CD14-positive monocyte (primary cell): ENCODE measurements at regions not wholly inside any gene's neighbourhood (a gene's known extent, or its start where the extent isn't known, plus 50 kb on each side); places are given as distances from the start of the nearest gene placed in this dataset.

Experiments
- DNase-seq, 3 donors: peaks; one replicate each; pipeline ENCODE4 v3.0.0-alpha.2; 2011 to 2022
- H2AFZ ChIP-seq: 2 replicates; pipeline ENCODE4 v1.6.0; 2012; ENCODE audit warnings: mild to moderate bottlenecking, low read depth, low read length, inconsistent platforms; ENCODE audit not compliant: insufficient read depth, poor library complexity, severe bottlenecking
- H3K27ac ChIP-seq, 2 donors: 1 replicate in 1 of 2; 2 replicates in 1 of 2; pipeline ENCODE4 v1.5.1; 2012 to 2013; ENCODE audit warnings: low read length in 2 of 2, control low read depth in 1 of 2, inconsistent platforms in 1 of 2, low read depth in 1 of 2, mild to moderate bottlenecking in 1 of 2
- H3K27me3 ChIP-seq, 2 donors: one replicate each; pipeline versions ENCODE4 v1.6.0 to v1.6.1; 2011 to 2013; ENCODE audit warnings: low read length in 2 of 2; ENCODE audit not compliant: control insufficient read depth in 2 of 2, insufficient read depth in 2 of 2
- H3K36me3 ChIP-seq, 2 donors: replicated peaks in 1 of 2; 1 replicate in 1 of 2; 2 replicates in 1 of 2; pipeline versions ENCODE4 v1.5.1 to v1.6.1; 2012 to 2013; ENCODE audit warnings: low read length in 2 of 2, control low read depth in 1 of 2, inconsistent platforms in 1 of 2, mild to moderate bottlenecking in 1 of 2; ENCODE audit not compliant: insufficient read depth in 2 of 2, control insufficient read depth in 1 of 2
- H3K4me1 ChIP-seq, 2 donors: 1 replicate in 1 of 2; 2 replicates in 1 of 2; pipeline versions ENCODE4 v1.5.1 to v1.6.1; 2012 to 2013; ENCODE audit warnings: low read length in 2 of 2, control low read depth in 1 of 2, inconsistent platforms in 1 of 2, mild to moderate bottlenecking in 1 of 2, moderate library complexity in 1 of 2; ENCODE audit not compliant: insufficient read depth in 2 of 2, control insufficient read depth in 1 of 2
- H3K4me2 ChIP-seq: replicated peaks from 2 replicates; pipeline ENCODE3; 2012; ENCODE audit warnings: low read length, moderate library complexity, mild to moderate bottlenecking; ENCODE audit not compliant: poor library complexity, severe bottlenecking; ENCODE audit errors: extremely low read depth
- H3K4me3 ChIP-seq, 3 experiments: fragments of 200-600 bp in 1 of 3; sonication (generic) in 1 of 3; replicated peaks in 1 of 3; 1 replicate in 2 of 3; 2 replicates in 1 of 3; pipeline ENCODE4 v1.5.1; 2011 to 2013; ENCODE audit warnings: low read length in 3 of 3, mild to moderate bottlenecking in 3 of 3, control low read depth in 2 of 3, low read depth in 2 of 3, inconsistent platforms in 1 of 3, moderate library complexity in 1 of 3
- H3K79me2 ChIP-seq: 2 replicates; pipeline ENCODE4 v1.6.0; 2012; ENCODE audit warnings: mild to moderate bottlenecking, control low read depth, inconsistent platforms, low read length, moderate library complexity; ENCODE audit not compliant: insufficient read depth
- H3K9ac ChIP-seq: 2 replicates; pipeline ENCODE4 v1.6.0; 2017; ENCODE audit warnings: low read length, mild to moderate bottlenecking; ENCODE audit not compliant: insufficient read depth, poor library complexity, severe bottlenecking
- H3K9me3 ChIP-seq, 2 donors: replicated peaks in 1 of 2; 1 replicate in 1 of 2; 2 replicates in 1 of 2; pipeline versions ENCODE4 v1.5.1 to v1.6.1; 2012 to 2013; ENCODE audit warnings: low read length in 2 of 2, control low read depth in 1 of 2; ENCODE audit not compliant: control insufficient read depth in 1 of 2, insufficient read depth in 1 of 2
- H4K20me1 ChIP-seq: 2 replicates; pipeline ENCODE4 v1.6.0; 2012; ENCODE audit warnings: mild to moderate bottlenecking, low read length, control low read depth, moderate library complexity; ENCODE audit not compliant: insufficient read depth
- H3K27ac Mint-ChIP-seq, 7 donors: one replicate each; pipeline ENCODE4 v1.8.0; 2020; ENCODE audit warnings: mild to moderate bottlenecking in 7 of 7, mixed read lengths in 7 of 7, moderate library complexity in 6 of 7, inconsistent platforms in 2 of 7
- H3K27me3 Mint-ChIP-seq, 3 donors: one replicate each; pipeline ENCODE4 v1.8.0; 2021 to 2022; ENCODE audit warnings: low read depth in 3 of 3, mild to moderate bottlenecking in 3 of 3, mixed read lengths in 3 of 3, moderate library complexity in 3 of 3, inconsistent platforms in 1 of 3
- H3K36me3 Mint-ChIP-seq, 2 donors: one replicate each; pipeline ENCODE4 v1.8.0; 2020; ENCODE audit warnings: mixed read lengths in 2 of 2, inconsistent platforms in 1 of 2, mild to moderate bottlenecking in 1 of 2
- H3K4me1 Mint-ChIP-seq: one replicate; pipeline ENCODE4 v1.8.0; 2020; ENCODE audit warnings: mild to moderate bottlenecking, mixed read lengths
- H3K4me3 Mint-ChIP-seq, 2 donors: one replicate each; pipeline ENCODE4 v1.8.0; 2020; ENCODE audit warnings: mild to moderate bottlenecking in 2 of 2, mixed read lengths in 2 of 2, moderate library complexity in 1 of 2
- H3K9me3 Mint-ChIP-seq, 7 donors: one replicate each; pipeline ENCODE4 v1.8.0; 2020 to 2022; ENCODE audit warnings: mixed read lengths in 7 of 7, mild to moderate bottlenecking in 6 of 7, moderate library complexity in 6 of 7, inconsistent platforms in 2 of 7
- WGBS: methylation state at CpG from one replicate; pipeline ENCODE4 v1.1.5; 2013; ENCODE audit warnings: missing lambda C conversion rate; ENCODE audit not compliant: insufficient coverage; 5-methylcytosine and 5-hydroxymethylcytosine counted together
- intact Hi-C, 2 donors: fragments of 100-400 bp; cut with micrococcal nuclease; formaldehyde crosslinking; loops; one replicate each; pipeline versions ENCODE4 v1.15.0 to v1.15.1; 2023
- TF ChIP-seq, protein P1 (sequence below): fragments of 200-600 bp; IDR thresholded peaks from one replicate; pipeline ENCODE4 v1.8.0; 2022; ENCODE audit warnings: antibody characterized with exemption, mild to moderate bottlenecking

DNA sequence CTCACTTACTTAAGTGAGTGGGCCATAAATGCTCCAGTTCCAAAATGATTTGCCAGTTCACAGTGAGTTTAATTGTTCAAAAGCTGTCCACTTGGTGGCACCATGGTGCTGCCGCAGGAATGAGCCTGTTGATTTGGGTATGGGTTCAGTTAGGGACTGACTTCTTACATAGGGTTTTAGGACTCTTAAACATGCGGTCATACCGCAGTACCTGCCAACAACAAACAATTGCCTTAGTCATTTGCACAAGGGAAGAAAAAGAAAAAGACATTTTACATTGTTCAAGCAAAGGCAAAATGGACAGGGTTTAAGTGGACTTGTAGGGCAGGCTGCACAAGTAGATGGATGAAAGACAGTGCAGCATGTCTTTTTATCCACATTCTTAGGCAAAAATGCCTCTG, 80.0 kb upstream of the DBX2 start:
- peaks cover 0 to 3% (median 0%) of the 10 kb centered on the region in 7 donors for H3K9me3 Mint-ChIP-seq
- no peaks in the 10 kb centered on the region for H3K27me3 ChIP-seq
- no peaks in the 10 kb centered on the region for H3K36me3 Mint-ChIP-seq
- H3K4me1 ChIP-seq, result no peaks in the 10 kb centered on the region
- no peak overlapping the region for H3K9ac ChIP-seq
- H3K4me1 Mint-ChIP-seq, result no peaks in the 10 kb centered on the region
- peak; percentile 20 to 23 (median 21) for DNase-seq
- TF ChIP-seq, protein P1, sequence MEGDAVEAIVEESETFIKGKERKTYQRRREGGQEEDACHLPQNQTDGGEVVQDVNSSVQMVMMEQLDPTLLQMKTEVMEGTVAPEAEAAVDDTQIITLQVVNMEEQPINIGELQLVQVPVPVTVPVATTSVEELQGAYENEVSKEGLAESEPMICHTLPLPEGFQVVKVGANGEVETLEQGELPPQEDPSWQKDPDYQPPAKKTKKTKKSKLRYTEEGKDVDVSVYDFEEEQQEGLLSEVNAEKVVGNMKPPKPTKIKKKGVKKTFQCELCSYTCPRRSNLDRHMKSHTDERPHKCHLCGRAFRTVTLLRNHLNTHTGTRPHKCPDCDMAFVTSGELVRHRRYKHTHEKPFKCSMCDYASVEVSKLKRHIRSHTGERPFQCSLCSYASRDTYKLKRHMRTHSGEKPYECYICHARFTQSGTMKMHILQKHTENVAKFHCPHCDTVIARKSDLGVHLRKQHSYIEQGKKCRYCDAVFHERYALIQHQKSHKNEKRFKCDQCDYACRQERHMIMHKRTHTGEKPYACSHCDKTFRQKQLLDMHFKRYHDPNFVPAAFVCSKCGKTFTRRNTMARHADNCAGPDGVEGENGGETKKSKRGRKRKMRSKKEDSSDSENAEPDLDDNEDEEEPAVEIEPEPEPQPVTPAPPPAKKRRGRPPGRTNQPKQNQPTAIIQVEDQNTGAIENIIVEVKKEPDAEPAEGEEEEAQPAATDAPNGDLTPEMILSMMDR, result peak; percentile 71
- no peaks in the 10 kb centered on the region for H3K9me3 ChIP-seq
- no peak overlapping the region for H2AFZ ChIP-seq
- intact Hi-C loops, result no loop called here
- no peak overlapping the region for H3K4me3 Mint-ChIP-seq
- no peak overlapping the region for H3K4me2 ChIP-seq
- no peak overlapping the region for H3K27ac Mint-ChIP-seq
- H3K27ac ChIP-seq, result no peak overlapping the region
- H3K4me3 ChIP-seq, result no peak overlapping the region
- H4K20me1 ChIP-seq, result no peaks in the 10 kb centered on the region
- H3K27me3 Mint-ChIP-seq, result peaks cover 0 to 4% (median 0%) of the 10 kb centered on the region in 3 donors
- no peaks in the 10 kb centered on the region for H3K79me2 ChIP-seq
- H3K36me3 ChIP-seq, result no peaks in the 10 kb centered on the region
- no CpG with 5 or more reads among the region's 3 CpGs for WGBS

DNA sequence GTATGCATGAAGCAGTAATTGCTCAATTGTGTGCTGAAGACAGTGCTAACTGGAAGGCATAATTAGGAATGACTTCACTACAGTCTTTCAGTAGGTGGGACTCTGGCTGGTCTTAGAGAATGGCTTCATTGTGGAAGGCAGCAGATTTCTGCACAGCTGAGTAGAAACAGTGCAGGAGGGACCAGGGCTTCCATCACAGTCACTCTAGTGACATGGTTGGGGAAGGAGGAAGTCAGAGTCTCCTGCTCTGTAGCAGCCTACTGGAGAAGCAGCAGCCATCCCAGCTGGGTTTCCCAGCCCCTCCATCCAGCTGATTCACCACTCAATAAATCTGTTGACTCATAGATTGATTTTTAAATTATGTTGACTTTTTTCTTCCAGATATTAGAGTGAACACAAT, 80.6 kb upstream of the DBX2 start:
- no peak overlapping the region for H3K4me2 ChIP-seq

More for the DNA sequence above, 80.6 kb upstream of the DBX2 start:
- Mint-ChIP-seq H3K27ac (no peak overlapping the region), H3K4me1 (no peaks in the 10 kb centered on the region), H3K36me3 (no peaks in the 10 kb centered on the region), H3K27me3 (peaks cover 0 to 4% (median 0%) of the 10 kb centered on the region in 3 donors), H3K9me3 (peaks cover 0 to 3% (median 0%) of the 10 kb centered on the region in 7 donors), H3K4me3 (no peak overlapping the region)
- H3K9ac ChIP-seq, result no peak overlapping the region
- no peaks in the 10 kb centered on the region for H3K27me3 ChIP-seq
- H2AFZ ChIP-seq, result no peak overlapping the region
- intact Hi-C loops, result no loop called here
- no peak for DNase-seq
- no peaks in the 10 kb centered on the region for H4K20me1 ChIP-seq
- no peaks in the 10 kb centered on the region for H3K9me3 ChIP-seq
- no peaks in the 10 kb centered on the region for H3K4me1 ChIP-seq
- H3K79me2 ChIP-seq, result no peaks in the 10 kb centered on the region
- no peaks in the 10 kb centered on the region for H3K36me3 ChIP-seq
- H3K27ac ChIP-seq, result no peak overlapping the region
- TF ChIP-seq, protein P1, result no peak
- H3K4me3 ChIP-seq, result no peak overlapping the region
